Neural progenitor cell (in vitro differentiated cells): ENCODE measurements at regions not wholly inside any gene's neighbourhood (a gene's known extent, or its start where the extent isn't known, plus 50 kb on each side); places are given as distances from the start of the nearest gene placed in this dataset.

Experiments
- DNase-seq: peaks from one replicate; pipeline ENCODE4 v3.0.0-alpha.2; 2016; ENCODE audit warnings: low spot score
- H2AFZ ChIP-seq: fragments of 200-600 bp; sonication (generic); replicated peaks from 2 replicates; pipeline ENCODE4 v1.6.1; 2016; ENCODE audit warnings: antibody characterized with exemption
- H3F3A ChIP-seq: fragments of 200-600 bp; sonication (generic); 2 replicates; pipeline ENCODE4 v1.6.1; 2016; ENCODE audit warnings: antibody characterized with exemption, low read depth
- H3K27ac ChIP-seq: fragments of 200-600 bp; sonication (generic); 2 replicates; pipeline ENCODE4 v1.5.1; 2016; ENCODE audit warnings: mild to moderate bottlenecking
- H3K27me3 ChIP-seq: fragments of 200-600 bp; sonication (generic); 2 replicates; pipeline ENCODE4 v1.6.1; 2016; ENCODE audit warnings: mild to moderate bottlenecking, moderate library complexity
- H3K36me3 ChIP-seq: fragments of 200-600 bp; sonication (generic); 2 replicates; pipeline ENCODE4 v1.5.1; 2016
- H3K4me1 ChIP-seq: fragments of 200-600 bp; sonication (generic); 2 replicates; pipeline ENCODE4 v1.6.1; 2016; ENCODE audit warnings: mixed run types
- H3K4me2 ChIP-seq: fragments of 200-600 bp; sonication (generic); 2 replicates; pipeline ENCODE4 v1.6.1; 2016
- H3K4me3 ChIP-seq: fragments of 200-600 bp; sonication (generic); 2 replicates; pipeline ENCODE4 v1.5.1; 2016
- H3K79me2 ChIP-seq: fragments of 200-600 bp; sonication (generic); 2 replicates; pipeline ENCODE4 v1.6.1; 2016; ENCODE audit warnings: low read depth
- H3K9ac ChIP-seq: fragments of 200-600 bp; sonication (generic); 2 replicates; pipeline ENCODE4 v1.6.1; 2016
- H3K9me3 ChIP-seq: fragments of 200-600 bp; sonication (generic); 2 replicates; pipeline ENCODE4 v1.5.1; 2016; ENCODE audit warnings: low read depth
- H4K20me1 ChIP-seq: fragments of 200-600 bp; sonication (generic); 2 replicates; pipeline ENCODE4 v1.6.1; 2016; ENCODE audit warnings: low read depth
- H3K27ac Mint-ChIP-seq: 3 replicates; pipeline ENCODE4 v1.8.0; 2021; ENCODE audit warnings: mixed read lengths
- H3K27me3 Mint-ChIP-seq: 2 replicates; pipeline ENCODE4 v1.8.0; 2022; ENCODE audit warnings: low read depth, mild to moderate bottlenecking, inconsistent platforms, moderate library complexity, mixed read lengths; ENCODE audit not compliant: insufficient read depth
- H3K36me3 Mint-ChIP-seq: 3 replicates; pipeline ENCODE4 v1.8.0; 2021; ENCODE audit warnings: mixed read lengths
- H3K4me1 Mint-ChIP-seq: 3 replicates; pipeline ENCODE4 v1.8.0; 2021; ENCODE audit warnings: mixed read lengths
- H3K4me3 Mint-ChIP-seq: 3 replicates; pipeline ENCODE4 v1.8.0; 2021; ENCODE audit warnings: mild to moderate bottlenecking, moderate library complexity, mixed read lengths
- H3K9me3 Mint-ChIP-seq: 3 replicates; pipeline ENCODE4 v1.8.0; 2020; ENCODE audit warnings: mixed read lengths
- CTCF ChIP-seq: fragments of 200-600 bp; sonication (generic); IDR thresholded peaks from 2 replicates; pipeline ENCODE4 v1.5.1; 2017; ENCODE audit warnings: antibody characterized with exemption, mild to moderate bottlenecking
- EZH2 ChIP-seq: fragments of 200-600 bp; sonication (generic); IDR thresholded peaks from 2 replicates; pipeline ENCODE4 v1.6.1; 2017; ENCODE audit warnings: antibody characterized with exemption, mild to moderate bottlenecking, moderate library complexity
- EZH2phosphoT487 ChIP-seq: fragments of 200-600 bp; sonication (generic); IDR thresholded peaks from 2 replicates; pipeline ENCODE4 v1.6.1; 2017; ENCODE audit warnings: antibody characterized with exemption

- no peak for DNase-seq
- H3K4me1 ChIP-seq, result peaks cover 5% of the 10 kb centered on the region
- H3K4me3 ChIP-seq, result no peak overlapping the region
- no peak overlapping the region for H3K9ac ChIP-seq
- no peak overlapping the region for H3K27ac Mint-ChIP-seq
- no peaks in the 10 kb centered on the region for H3K36me3 Mint-ChIP-seq
- H2AFZ ChIP-seq, result no peak overlapping the region
- H3K9me3 Mint-ChIP-seq, result peaks cover 2% of the 10 kb centered on the region
- no peaks in the 10 kb centered on the region for H3K36me3 ChIP-seq
- H3K27me3 Mint-ChIP-seq, result peaks cover 2% of the 10 kb centered on the region
- H3K27me3 ChIP-seq, result no peaks in the 10 kb centered on the region
- H4K20me1 ChIP-seq, result no peaks in the 10 kb centered on the region
- H3K9me3 ChIP-seq, result no peaks in the 10 kb centered on the region
- no peak overlapping the region for H3K4me3 Mint-ChIP-seq
- H3K4me2 ChIP-seq, result no peak overlapping the region
- peaks cover 6% of the 10 kb centered on the region for H3K4me1 Mint-ChIP-seq
- no peaks in the 10 kb centered on the region for H3K79me2 ChIP-seq
- no peak for TF ChIP-seq CTCF
- TF ChIP-seq EZH2, result no peak
- no peak for TF ChIP-seq EZH2phosphoT487
- no peak overlapping the region for H3K27ac ChIP-seq
- H3F3A ChIP-seq, result no peaks in the 10 kb centered on the region
These were observed 419.8 kb upstream of the CDH11 start for GRCh38 chr16:65541646-65542045.

GRCh38 chr16:65540901-65541300, 419.0 kb upstream of the CDH11 start:
- H3K4me1 Mint-ChIP-seq, result no peaks in the 10 kb centered on the region
- H3K9me3 Mint-ChIP-seq, result peaks cover 2% of the 10 kb centered on the region
- Histone ChIP-seq H2AFZ (no peak overlapping the region), H3K4me2 (no peak overlapping the region), H3K79me2 (no peaks in the 10 kb centered on the region), H3K27me3 (no peaks in the 10 kb centered on the region), H3K9me3 (no peaks in the 10 kb centered on the region), H4K20me1 (no peaks in the 10 kb centered on the region), H3K36me3 (no peaks in the 10 kb centered on the region), H3K4me1 (no peaks in the 10 kb centered on the region), H3K9ac (no peak overlapping the region), H3K27ac (no peak overlapping the region), H3F3A (no peaks in the 10 kb centered on the region), H3K4me3 (no peak overlapping the region)
- no peaks in the 10 kb centered on the region for H3K36me3 Mint-ChIP-seq
- no peak overlapping the region for H3K4me3 Mint-ChIP-seq
- no peak for DNase-seq
- peaks cover 2% of the 10 kb centered on the region for H3K27me3 Mint-ChIP-seq
- H3K27ac Mint-ChIP-seq, result no peak overlapping the region
- no peak for TF ChIP-seq EZH2
- no peak for TF ChIP-seq CTCF
- TF ChIP-seq EZH2phosphoT487, result no peak

- no peaks in the 10 kb centered on the region for H3K4me1 Mint-ChIP-seq
- DNase-seq, result no peak
- no peaks in the 10 kb centered on the region for H3F3A ChIP-seq
- no peak overlapping the region for H3K4me3 ChIP-seq
- H3K4me2 ChIP-seq, result no peak overlapping the region
- TF ChIP-seq EZH2phosphoT487 (no peak), EZH2 (no peak), CTCF (no peak)
- H3K36me3 Mint-ChIP-seq, result no peaks in the 10 kb centered on the region
- no peaks in the 10 kb centered on the region for H3K36me3 ChIP-seq
- peaks cover 2% of the 10 kb centered on the region for H3K27me3 Mint-ChIP-seq
- H3K9ac ChIP-seq, result no peak overlapping the region
- H3K27ac Mint-ChIP-seq, result no peak overlapping the region
- peaks cover 2% of the 10 kb centered on the region for H3K9me3 Mint-ChIP-seq
- no peaks in the 10 kb centered on the region for H4K20me1 ChIP-seq
- no peak overlapping the region for H3K27ac ChIP-seq
- no peaks in the 10 kb centered on the region for H3K9me3 ChIP-seq
- no peaks in the 10 kb centered on the region for H3K4me1 ChIP-seq
- H2AFZ ChIP-seq, result no peak overlapping the region
- no peaks in the 10 kb centered on the region for H3K79me2 ChIP-seq
- no peak overlapping the region for H3K4me3 Mint-ChIP-seq
- no peaks in the 10 kb centered on the region for H3K27me3 ChIP-seq
These were observed 417.1 kb upstream of the CDH11 start for GRCh38 chr16:65538976-65539375.

GRCh38 chr16:65537336-65537735, 415.5 kb upstream of the CDH11 start:
- Mint-ChIP-seq H3K27ac (no peak overlapping the region), H3K4me1 (peaks cover 4% of the 10 kb centered on the region), H3K36me3 (no peaks in the 10 kb centered on the region), H3K9me3 (peaks cover 2% of the 10 kb centered on the region), H3K27me3 (peaks cover 2% of the 10 kb centered on the region), H3K4me3 (no peak overlapping the region)
- H3K36me3 ChIP-seq, result no peaks in the 10 kb centered on the region
- no peak overlapping the region for H3K4me3 ChIP-seq
- no peak overlapping the region for H3K27ac ChIP-seq
- no peak overlapping the region for H3K4me2 ChIP-seq
- no peaks in the 10 kb centered on the region for H3F3A ChIP-seq
- no peaks in the 10 kb centered on the region for H3K27me3 ChIP-seq
- H3K4me1 ChIP-seq, result peaks cover 8% of the 10 kb centered on the region
- no peaks in the 10 kb centered on the region for H3K9me3 ChIP-seq
- no peaks in the 10 kb centered on the region for H3K79me2 ChIP-seq
- H4K20me1 ChIP-seq, result no peaks in the 10 kb centered on the region
- no peak for TF ChIP-seq CTCF
- TF ChIP-seq EZH2, result no peak
- no peak for TF ChIP-seq EZH2phosphoT487
- no peak overlapping the region for H3K9ac ChIP-seq
- DNase-seq, result no peak
- no peak overlapping the region for H2AFZ ChIP-seq
